ENCODE measurements at regions not wholly inside any gene's neighbourhood (a gene's known extent, or its start where the extent isn't known, plus 50 kb on each side); places are given as distances from the start of the nearest gene placed in this dataset.

DNA sequence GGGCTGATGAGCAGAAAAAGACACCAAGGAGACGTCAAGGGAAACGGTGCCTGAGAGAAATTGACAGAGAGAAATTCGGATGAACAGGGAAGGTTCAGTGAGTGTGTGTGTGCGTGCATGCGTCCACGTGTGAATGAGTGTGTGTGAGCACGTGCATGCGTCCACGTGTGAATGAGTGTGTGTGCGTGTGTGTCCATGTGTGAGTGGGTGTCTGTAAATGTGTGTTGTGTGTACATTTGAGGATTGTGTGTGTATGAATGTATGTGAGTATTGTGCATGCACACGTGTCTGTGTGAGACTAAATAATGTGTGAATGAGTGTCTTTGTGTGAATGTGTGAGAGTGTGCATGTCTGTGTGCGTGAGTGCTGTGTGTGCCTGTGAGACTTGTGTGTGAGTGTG, 137.4 kb upstream of the MED13L start:
- no peak for TF ChIP-seq POLR2A (IDR thresholded peaks at IDR 0.05; ENCODE audit: low read depth, low read length)
- TF ChIP-seq TAF1 (IDR thresholded peaks at IDR 0.05; ENCODE audit: borderline replicate concordance, low read depth, low read length): no peak
